ENCODE measurements at regions not wholly inside any gene's neighbourhood (a gene's known extent, or its start where the extent isn't known, plus 50 kb on each side); places are given as distances from the start of the nearest gene placed in this dataset.

DNA sequence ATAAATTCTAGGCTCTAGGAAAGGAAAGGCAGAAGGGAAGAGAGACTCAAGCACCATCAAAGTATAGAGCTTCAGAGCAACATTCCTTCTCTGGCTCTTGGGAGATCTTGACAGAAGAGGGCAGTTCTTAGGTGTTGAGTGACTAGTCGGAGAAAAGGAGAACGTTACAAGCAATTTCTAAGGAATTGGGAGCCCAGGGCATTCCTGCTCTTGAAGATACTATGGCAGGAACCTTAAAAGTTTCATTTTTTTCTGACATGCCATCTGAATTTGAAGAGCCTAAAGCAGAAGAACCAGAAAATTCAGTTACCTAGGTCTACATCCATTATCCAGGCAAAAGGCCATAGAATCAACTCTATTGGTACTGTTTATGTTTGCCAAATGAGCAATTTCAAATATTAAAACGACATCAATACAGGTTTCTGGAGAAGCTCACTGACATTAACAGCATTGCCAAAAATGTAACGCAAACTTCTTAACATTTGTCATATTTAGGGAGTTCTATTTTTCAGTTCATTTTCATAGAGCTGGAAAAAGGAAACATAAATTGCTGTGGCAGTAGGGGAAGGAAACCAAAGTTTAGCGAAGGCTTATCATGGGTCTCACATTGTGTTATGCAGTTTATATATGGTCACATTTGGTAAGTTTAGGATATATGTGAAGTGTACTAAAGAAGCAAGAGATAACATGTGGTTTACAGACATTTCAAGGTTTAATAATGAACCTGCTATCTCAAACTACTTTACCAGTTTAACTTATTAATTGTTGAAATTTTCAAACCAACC is 210.1 kb upstream of the NRIP1 start:
- no peaks in the 10 kb centered on the region for H3K4me1 ChIP-seq (ENCODE audit: insufficient read depth, low read length)
- H3K9me3 ChIP-seq (ENCODE audit: insufficient read depth, low read length, severe bottlenecking) = no peaks in the 10 kb centered on the region
- H3K27ac ChIP-seq (ENCODE audit: low read length) = no peak overlapping the region
- no peak overlapping the region for H3K9ac ChIP-seq (ENCODE audit: low read depth, low read length)
- no peaks in the 10 kb centered on the region for H3K36me3 ChIP-seq (ENCODE audit: insufficient read depth, low read length)
- ATAC-seq (ENCODE audit: insufficient read depth, low read depth) = no peak
- H3K79me2 ChIP-seq (ENCODE audit: insufficient read depth, low read length) = no peaks in the 10 kb centered on the region
- H3K4me2 ChIP-seq (ENCODE audit: insufficient read depth, low read length) = no peak overlapping the region
- TF ChIP-seq, protein P1, sequence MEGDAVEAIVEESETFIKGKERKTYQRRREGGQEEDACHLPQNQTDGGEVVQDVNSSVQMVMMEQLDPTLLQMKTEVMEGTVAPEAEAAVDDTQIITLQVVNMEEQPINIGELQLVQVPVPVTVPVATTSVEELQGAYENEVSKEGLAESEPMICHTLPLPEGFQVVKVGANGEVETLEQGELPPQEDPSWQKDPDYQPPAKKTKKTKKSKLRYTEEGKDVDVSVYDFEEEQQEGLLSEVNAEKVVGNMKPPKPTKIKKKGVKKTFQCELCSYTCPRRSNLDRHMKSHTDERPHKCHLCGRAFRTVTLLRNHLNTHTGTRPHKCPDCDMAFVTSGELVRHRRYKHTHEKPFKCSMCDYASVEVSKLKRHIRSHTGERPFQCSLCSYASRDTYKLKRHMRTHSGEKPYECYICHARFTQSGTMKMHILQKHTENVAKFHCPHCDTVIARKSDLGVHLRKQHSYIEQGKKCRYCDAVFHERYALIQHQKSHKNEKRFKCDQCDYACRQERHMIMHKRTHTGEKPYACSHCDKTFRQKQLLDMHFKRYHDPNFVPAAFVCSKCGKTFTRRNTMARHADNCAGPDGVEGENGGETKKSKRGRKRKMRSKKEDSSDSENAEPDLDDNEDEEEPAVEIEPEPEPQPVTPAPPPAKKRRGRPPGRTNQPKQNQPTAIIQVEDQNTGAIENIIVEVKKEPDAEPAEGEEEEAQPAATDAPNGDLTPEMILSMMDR (IDR thresholded peaks at IDR 0.05; ENCODE audit: borderline replicate concordance, extremely low read depth, low read length, poor library complexity, severe bottlenecking) = no peak
- no peak for TF ChIP-seq EZH2 (IDR thresholded peaks at IDR 0.05; ENCODE audit: borderline replicate concordance, low read depth, low read length, severe bottlenecking)
- no peaks in the 10 kb centered on the region for H3K27me3 ChIP-seq (ENCODE audit: insufficient read depth, low read length, poor library complexity)
- H4K20me1 ChIP-seq (ENCODE audit: insufficient read depth, low read length) = no peaks in the 10 kb centered on the region
- no peak overlapping the region for H3K4me3 ChIP-seq (ENCODE audit: low read depth in 1 of 2, low read length in 2 of 2)
- DNase-seq = no peak
- no peak overlapping the region for H2AFZ ChIP-seq (ENCODE audit: low read depth, low read length)

DNA sequence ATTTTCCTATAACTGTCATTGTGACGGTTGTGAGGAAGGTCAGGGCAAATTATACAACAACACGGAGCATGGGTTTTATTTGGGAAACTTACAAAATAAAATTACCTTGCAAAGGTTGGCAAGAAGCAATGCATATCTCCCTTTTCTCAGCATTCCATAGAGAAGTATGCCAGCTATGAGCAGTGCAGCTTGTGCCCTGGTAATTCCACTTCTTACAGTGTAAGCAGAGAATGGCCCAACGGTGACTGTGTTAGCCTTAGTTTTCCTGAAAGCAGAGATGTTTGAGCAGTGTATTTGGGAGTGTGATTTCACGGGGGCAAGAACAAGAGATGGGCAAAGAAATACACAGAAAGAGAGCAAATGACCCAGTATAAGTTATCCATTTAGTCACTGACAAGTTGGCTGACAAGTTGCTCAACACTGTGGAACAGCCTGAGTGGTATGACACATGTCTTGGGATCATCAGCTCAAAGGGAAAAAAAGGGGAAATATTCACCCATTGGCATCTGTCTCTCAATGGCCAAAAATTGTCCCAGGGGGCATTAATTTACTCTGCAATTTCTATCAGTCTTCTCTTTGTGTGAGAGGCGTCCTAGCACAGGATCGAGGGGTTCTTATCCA is 210.9 kb upstream of the NRIP1 start:
- no peak overlapping the region for H3K4me2 ChIP-seq (ENCODE audit: insufficient read depth, low read length)
- no peak overlapping the region for H3K4me3 ChIP-seq (ENCODE audit: low read depth in 1 of 2, low read length in 2 of 2)
- H3K27me3 ChIP-seq (ENCODE audit: insufficient read depth, low read length, poor library complexity) = no peaks in the 10 kb centered on the region
- H3K9me3 ChIP-seq (ENCODE audit: insufficient read depth, low read length, severe bottlenecking) = no peaks in the 10 kb centered on the region
- no peaks in the 10 kb centered on the region for H4K20me1 ChIP-seq (ENCODE audit: insufficient read depth, low read length)
- H3K4me1 ChIP-seq (ENCODE audit: insufficient read depth, low read length) = no peaks in the 10 kb centered on the region
- H3K27ac ChIP-seq (ENCODE audit: low read length) = no peak overlapping the region
- no peak overlapping the region for H2AFZ ChIP-seq (ENCODE audit: low read depth, low read length)
- ATAC-seq (ENCODE audit: insufficient read depth, low read depth) = no peak
- TF ChIP-seq, protein P1 (IDR thresholded peaks at IDR 0.05; ENCODE audit: borderline replicate concordance, extremely low read depth, low read length, poor library complexity, severe bottlenecking) = no peak
- no peak for TF ChIP-seq EZH2 (IDR thresholded peaks at IDR 0.05; ENCODE audit: borderline replicate concordance, low read depth, low read length, severe bottlenecking)
- no peak for DNase-seq
- H3K36me3 ChIP-seq (ENCODE audit: insufficient read depth, low read length) = no peaks in the 10 kb centered on the region
- H3K79me2 ChIP-seq (ENCODE audit: insufficient read depth, low read length) = no peaks in the 10 kb centered on the region
- H3K9ac ChIP-seq (ENCODE audit: low read depth, low read length) = no peak overlapping the region

DNA sequence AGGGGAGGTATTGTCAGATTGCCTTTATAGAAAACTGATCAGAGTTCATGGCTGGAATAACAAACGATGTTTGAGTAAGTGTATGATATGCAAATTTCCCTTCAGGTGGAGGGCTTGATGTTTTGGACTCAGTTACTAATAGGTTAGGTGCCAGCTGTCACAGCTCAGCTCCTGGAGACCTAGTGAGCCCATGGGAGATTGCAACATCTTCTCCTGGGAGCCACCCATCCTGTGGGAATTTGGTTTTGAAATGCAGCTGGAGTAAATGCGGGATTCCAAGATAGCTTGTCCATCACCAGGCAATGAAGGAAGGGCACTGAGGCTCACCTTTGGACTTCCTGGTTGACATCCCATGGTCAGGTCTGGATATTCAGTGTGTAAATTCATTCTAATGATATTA is 211.4 kb upstream of the NRIP1 start:
- Histone ChIP-seq H2AFZ (ENCODE audit: low read depth, low read length) (no peak overlapping the region), H3K9ac (ENCODE audit: low read depth, low read length) (no peak overlapping the region), H3K9me3 (ENCODE audit: insufficient read depth, low read length, severe bottlenecking) (no peaks in the 10 kb centered on the region), H3K27me3 (ENCODE audit: insufficient read depth, low read length, poor library complexity) (no peaks in the 10 kb centered on the region), H3K4me2 (ENCODE audit: insufficient read depth, low read length) (no peak overlapping the region), H3K36me3 (ENCODE audit: insufficient read depth, low read length) (no peaks in the 10 kb centered on the region), H3K4me3 (ENCODE audit: low read depth in 1 of 2, low read length in 2 of 2) (no peak overlapping the region), H3K27ac (ENCODE audit: low read length) (no peak overlapping the region), H4K20me1 (ENCODE audit: insufficient read depth, low read length) (no peaks in the 10 kb centered on the region), H3K4me1 (ENCODE audit: insufficient read depth, low read length) (no peaks in the 10 kb centered on the region), H3K79me2 (ENCODE audit: insufficient read depth, low read length) (no peaks in the 10 kb centered on the region)
- DNase-seq (no peak), ATAC-seq (ENCODE audit: insufficient read depth, low read depth) (no peak)
- TF ChIP-seq, protein P1 (IDR thresholded peaks at IDR 0.05; ENCODE audit: borderline replicate concordance, extremely low read depth, low read length, poor library complexity, severe bottlenecking) = no peak
- TF ChIP-seq EZH2 (IDR thresholded peaks at IDR 0.05; ENCODE audit: borderline replicate concordance, low read depth, low read length, severe bottlenecking) = no peak

Data from DND-41 (cell line).